LNCAP (cell line): ENCODE measurements at regions not wholly inside any gene's neighbourhood (a gene's known extent, or its start where the extent isn't known, plus 50 kb on each side); places are given as distances from the start of the nearest gene placed in this dataset.

Experiments used
- TF ChIP-seq, protein P1 (sequence below): fragments of 450-650 bp; IDR thresholded peaks from 2 replicates; pipeline ENCODE4 v1.5.1; 2017; ENCODE audit warnings: mild to moderate bottlenecking

GRCh38 chr2:198973181-198973580 is 484.6 kb downstream of the SATB2 start:
- TF ChIP-seq, protein P1, sequence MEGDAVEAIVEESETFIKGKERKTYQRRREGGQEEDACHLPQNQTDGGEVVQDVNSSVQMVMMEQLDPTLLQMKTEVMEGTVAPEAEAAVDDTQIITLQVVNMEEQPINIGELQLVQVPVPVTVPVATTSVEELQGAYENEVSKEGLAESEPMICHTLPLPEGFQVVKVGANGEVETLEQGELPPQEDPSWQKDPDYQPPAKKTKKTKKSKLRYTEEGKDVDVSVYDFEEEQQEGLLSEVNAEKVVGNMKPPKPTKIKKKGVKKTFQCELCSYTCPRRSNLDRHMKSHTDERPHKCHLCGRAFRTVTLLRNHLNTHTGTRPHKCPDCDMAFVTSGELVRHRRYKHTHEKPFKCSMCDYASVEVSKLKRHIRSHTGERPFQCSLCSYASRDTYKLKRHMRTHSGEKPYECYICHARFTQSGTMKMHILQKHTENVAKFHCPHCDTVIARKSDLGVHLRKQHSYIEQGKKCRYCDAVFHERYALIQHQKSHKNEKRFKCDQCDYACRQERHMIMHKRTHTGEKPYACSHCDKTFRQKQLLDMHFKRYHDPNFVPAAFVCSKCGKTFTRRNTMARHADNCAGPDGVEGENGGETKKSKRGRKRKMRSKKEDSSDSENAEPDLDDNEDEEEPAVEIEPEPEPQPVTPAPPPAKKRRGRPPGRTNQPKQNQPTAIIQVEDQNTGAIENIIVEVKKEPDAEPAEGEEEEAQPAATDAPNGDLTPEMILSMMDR = no peak

GRCh38 chr2:198968545-198968944 is 489.2 kb downstream of the SATB2 start:
- TF ChIP-seq, protein P1 = no peak

DNA sequence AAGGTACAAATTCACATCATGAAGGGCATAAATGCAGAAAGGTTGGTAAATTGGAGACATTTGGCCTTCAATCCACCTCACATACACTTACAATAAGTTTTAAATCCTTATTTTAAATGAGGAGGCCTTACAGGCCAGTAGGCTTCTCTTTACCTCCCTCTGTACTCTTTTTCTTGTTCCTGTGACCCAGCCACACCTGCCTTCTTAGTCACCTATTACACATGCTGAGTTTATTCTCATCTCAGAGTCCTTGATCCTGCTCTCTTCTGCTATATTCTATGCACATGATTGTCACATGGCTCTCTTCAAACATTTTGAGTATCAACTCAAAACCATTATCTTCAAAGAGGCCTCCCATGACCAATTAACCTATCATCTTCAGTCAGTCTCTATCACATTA is 491.5 kb downstream of the SATB2 start:
- TF ChIP-seq, protein P1 = no peak

DNA sequence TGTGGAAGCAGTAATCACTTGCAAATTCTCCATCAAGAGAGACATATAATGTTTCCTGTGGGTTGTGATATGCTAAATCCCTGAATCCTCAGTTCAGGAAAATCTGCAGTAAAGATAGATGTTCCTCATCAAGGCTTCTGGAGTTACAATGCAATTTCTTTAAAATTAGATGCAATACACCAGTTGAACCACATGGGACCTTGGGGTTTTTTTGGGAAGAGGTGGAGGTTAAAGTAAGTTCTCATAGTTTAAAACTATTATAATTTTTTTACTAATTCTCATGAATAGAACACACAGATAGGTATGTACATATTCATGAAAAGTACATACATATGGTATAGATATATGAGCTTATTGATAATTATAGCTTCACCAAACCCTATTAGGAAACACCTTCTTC is 496.2 kb downstream of the SATB2 start:
- TF ChIP-seq, protein P1 = no peak

GRCh38 chr2:198957181-198957580 is 500.6 kb downstream of the SATB2 start:
- TF ChIP-seq, protein P1 = no peak

- TF ChIP-seq, protein P1 = no peak
Measured at GRCh38 chr2:198953328-198953727, 504.4 kb downstream of the SATB2 start.

- TF ChIP-seq, protein P1 = no peak
Measured at GRCh38 chr2:198950803-198951202, 506.9 kb downstream of the SATB2 start.

GRCh38 chr2:198945496-198945895 is 512.2 kb downstream of the SATB2 start:
- TF ChIP-seq, protein P1 = no peak
